ENCODE measurements at regions not wholly inside any gene's neighbourhood (a gene's known extent, or its start where the extent isn't known, plus 50 kb on each side); places are given as distances from the start of the nearest gene placed in this dataset.
"Not testable (repeated sequence)": the region's sequence is repeated elsewhere in the genome, so short reads cannot be mapped to it uniquely, and the experiment has no call there.

- no peak overlapping the region for H3K4me3 ChIP-seq (replicated peaks in 1 of 2; ENCODE audit: low read depth in 2 of 2, low read length in 2 of 2)
- no peak for TF ChIP-seq CTCF (IDR thresholded peaks at IDR 0.05; ENCODE audit: low read depth, low read length)
- DNase-seq (ENCODE audit: low read depth in 2 of 2), result no peak
These were observed 467.1 kb upstream of the EPHA6 start for GRCh38 chr3:96347289-96347688.

GRCh38 chr3:96351598-96351997, 462.8 kb upstream of the EPHA6 start:
- not testable (repeated sequence) for DNase-seq (ENCODE audit: low read depth in 2 of 2); H3K4me3 ChIP-seq (replicated peaks in 1 of 2; ENCODE audit: low read depth in 2 of 2, low read length in 2 of 2)

DNA sequence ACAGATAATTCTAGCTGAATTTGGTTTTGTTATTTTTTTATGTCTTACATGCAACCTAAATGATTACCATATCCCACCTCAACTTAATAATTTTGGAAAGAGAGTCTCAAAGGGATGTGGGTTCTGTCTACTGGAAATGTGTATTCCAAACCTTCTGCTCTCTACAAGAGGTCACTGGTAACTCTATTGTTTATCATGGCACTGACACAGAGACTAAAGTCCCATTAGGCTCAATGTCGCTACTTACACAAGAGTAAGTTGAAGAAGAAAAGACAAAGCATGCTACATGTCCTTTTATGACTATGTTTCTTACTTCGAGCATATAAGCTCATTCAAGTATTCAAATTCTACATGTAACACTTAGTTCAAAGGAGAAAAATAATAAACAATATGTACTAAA, 460.3 kb upstream of the EPHA6 start:
- DNase-seq (ENCODE audit: low read depth in 2 of 2), result no peak
- no peak for TF ChIP-seq CTCF (IDR thresholded peaks at IDR 0.05; ENCODE audit: low read depth, low read length)
- no peak overlapping the region for H3K4me3 ChIP-seq (replicated peaks in 1 of 2; ENCODE audit: low read depth in 2 of 2, low read length in 2 of 2)

DNA sequence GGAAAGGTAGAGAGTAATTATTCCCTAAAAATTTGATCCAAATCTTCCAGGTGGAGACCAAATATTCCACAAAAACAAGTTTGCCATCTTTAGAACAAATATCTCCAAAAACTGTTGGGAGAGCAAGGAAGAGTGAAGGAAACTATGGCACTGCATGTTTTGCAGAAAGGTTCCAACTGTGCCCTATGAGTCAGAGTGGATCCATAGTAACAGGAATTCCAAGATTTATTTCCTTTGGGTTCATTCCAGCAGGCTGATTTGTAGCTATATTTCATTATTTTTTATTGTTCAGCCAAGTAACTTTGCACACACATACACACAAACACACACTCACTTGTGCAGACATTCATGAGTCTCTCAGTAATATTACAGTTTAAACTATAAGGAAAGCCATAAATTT, 459.7 kb upstream of the EPHA6 start:
- peak in 1 of 2 donors; percentile 8 for DNase-seq (ENCODE audit: low read depth in 2 of 2)
- TF ChIP-seq CTCF (IDR thresholded peaks at IDR 0.05; ENCODE audit: low read depth, low read length), result no peak
- no peak overlapping the region for H3K4me3 ChIP-seq (replicated peaks in 1 of 2; ENCODE audit: low read depth in 2 of 2, low read length in 2 of 2)

GRCh38 chr3:96361241-96361640, 453.2 kb upstream of the EPHA6 start:
- TF ChIP-seq CTCF (IDR thresholded peaks at IDR 0.05; ENCODE audit: low read depth, low read length), result no peak
- DNase-seq (ENCODE audit: low read depth in 2 of 2), result no peak

DNA sequence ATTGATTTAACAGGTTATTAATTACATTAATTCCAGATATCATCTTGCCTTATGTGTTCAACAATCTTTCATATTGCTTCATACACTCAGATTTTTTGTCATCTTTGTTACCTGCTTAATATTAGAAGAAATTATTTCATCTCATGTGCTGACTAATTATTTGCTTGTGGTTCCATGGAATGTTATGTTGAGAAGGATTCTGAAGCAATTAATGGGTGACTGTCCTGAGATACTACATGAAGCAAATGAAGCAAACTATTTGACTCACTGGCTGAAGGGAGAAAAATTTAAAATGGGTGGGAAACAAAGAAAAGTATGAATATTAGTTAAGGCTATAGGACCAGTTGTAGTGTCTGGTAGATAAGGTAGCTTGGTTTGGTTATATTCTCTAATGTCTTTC, 443.8 kb upstream of the EPHA6 start:
- TF ChIP-seq CTCF (IDR thresholded peaks at IDR 0.05; ENCODE audit: low read depth, low read length), result no peak
- DNase-seq (ENCODE audit: low read depth in 2 of 2), result no peak
- H3K4me3 ChIP-seq (replicated peaks in 1 of 2; ENCODE audit: low read depth in 2 of 2, low read length in 2 of 2), result no peak overlapping the region

More at GRCh38 chr3:96361241-96361640, 453.2 kb upstream of the EPHA6 start:
- no peak overlapping the region for H3K4me3 ChIP-seq (replicated peaks in 1 of 2; ENCODE audit: low read depth in 2 of 2, low read length in 2 of 2)

- H3K4me3 ChIP-seq (replicated peaks in 1 of 2; ENCODE audit: low read depth in 2 of 2, low read length in 2 of 2), result no peak overlapping the region
- DNase-seq (ENCODE audit: low read depth in 2 of 2), result no peak
- no peak for TF ChIP-seq CTCF (IDR thresholded peaks at IDR 0.05; ENCODE audit: low read depth, low read length)
These were observed 404.2 kb upstream of the EPHA6 start for GRCh38 chr3:96410006-96410730.

Data from cardiac fibroblast (primary cell).